Thymus (tissue), 11 donors: ENCODE measurements at regions not wholly inside any gene's neighbourhood (a gene's known extent, or its start where the extent isn't known, plus 50 kb on each side); places are given as distances from the start of the nearest gene placed in this dataset.

Experiments used
- DNase-seq, 9 donors: peaks; one replicate each; pipeline ENCODE4 v3.0.0-alpha.2; 2013; ENCODE audit warnings: low spot score in 9 of 9, low read depth in 6 of 9, missing footprints in 1 of 9
- H3K27ac ChIP-seq, 2 donors: one replicate each; pipeline ENCODE4 v1.5.1; 2013; ENCODE audit warnings: control low read depth in 1 of 2, low read depth in 1 of 2, low read length in 1 of 2, mild to moderate bottlenecking in 1 of 2, moderate library complexity in 1 of 2
- H3K27me3 ChIP-seq, 2 donors: one replicate each; pipeline ENCODE4 v1.5.1; 2013; ENCODE audit warnings: low read length in 1 of 2; ENCODE audit not compliant: control insufficient read depth in 2 of 2, insufficient read depth in 1 of 2
- H3K36me3 ChIP-seq, 2 donors: one replicate each; pipeline ENCODE4 v1.5.1; 2013; ENCODE audit warnings: low read length in 1 of 2, mild to moderate bottlenecking in 1 of 2, moderate library complexity in 1 of 2; ENCODE audit not compliant: control insufficient read depth in 2 of 2, insufficient read depth in 2 of 2
- H3K4me1 ChIP-seq, 2 donors: one replicate each; pipeline ENCODE4 v1.5.1; 2013; ENCODE audit warnings: low read length in 2 of 2; ENCODE audit not compliant: control insufficient read depth in 2 of 2, insufficient read depth in 2 of 2
- H3K4me3 ChIP-seq, 2 donors: one replicate each; pipeline ENCODE4 v1.5.1; 2013; ENCODE audit warnings: low read length in 2 of 2, control low read depth in 1 of 2, mild to moderate bottlenecking in 1 of 2
- H3K9me3 ChIP-seq, 2 donors: one replicate each; pipeline ENCODE4 v1.5.1; 2013; ENCODE audit warnings: low read length in 1 of 2, mild to moderate bottlenecking in 1 of 2; ENCODE audit not compliant: control insufficient read depth in 2 of 2, insufficient read depth in 1 of 2
- WGBS: extraction: QIAGEN DNeasy Blood & Tissue Kit; methylation state at CpG from one replicate; pipeline ENCODE4 v1.1.7; 2013; 5-methylcytosine and 5-hydroxymethylcytosine counted together
- donor health status: healthy.

DNA sequence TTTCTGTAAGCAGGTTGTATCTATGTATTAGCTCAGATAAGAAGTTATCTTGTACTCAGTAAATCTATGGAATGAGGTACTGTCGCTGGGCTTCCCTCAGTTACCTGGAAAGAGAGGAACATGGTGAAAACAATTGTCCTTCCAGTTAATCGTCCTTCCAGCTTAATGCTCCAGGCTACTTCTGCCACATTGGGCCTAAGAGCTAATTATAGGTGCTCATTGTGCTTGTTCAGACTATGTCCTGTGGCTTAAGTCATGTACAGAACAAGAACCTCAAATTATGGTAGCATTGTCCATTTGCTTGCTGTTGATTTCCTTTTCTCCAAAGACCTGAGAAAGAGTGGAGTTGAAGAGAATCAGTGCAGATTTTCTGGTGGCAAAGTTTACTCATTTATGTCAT lies 86.1 kb upstream of the MBL2 start:
- H3K27me3 ChIP-seq, result no peaks in the 10 kb centered on the region
- no peaks in the 10 kb centered on the region for H3K9me3 ChIP-seq
- over 99% methylated on average over 2 of the region's 2 CpGs for WGBS
- H3K27ac ChIP-seq, result no peak overlapping the region
- DNase-seq, result no peak
- no peaks in the 10 kb centered on the region for H3K4me1 ChIP-seq
- no peak overlapping the region for H3K4me3 ChIP-seq
- H3K36me3 ChIP-seq, result no peaks in the 10 kb centered on the region

DNA sequence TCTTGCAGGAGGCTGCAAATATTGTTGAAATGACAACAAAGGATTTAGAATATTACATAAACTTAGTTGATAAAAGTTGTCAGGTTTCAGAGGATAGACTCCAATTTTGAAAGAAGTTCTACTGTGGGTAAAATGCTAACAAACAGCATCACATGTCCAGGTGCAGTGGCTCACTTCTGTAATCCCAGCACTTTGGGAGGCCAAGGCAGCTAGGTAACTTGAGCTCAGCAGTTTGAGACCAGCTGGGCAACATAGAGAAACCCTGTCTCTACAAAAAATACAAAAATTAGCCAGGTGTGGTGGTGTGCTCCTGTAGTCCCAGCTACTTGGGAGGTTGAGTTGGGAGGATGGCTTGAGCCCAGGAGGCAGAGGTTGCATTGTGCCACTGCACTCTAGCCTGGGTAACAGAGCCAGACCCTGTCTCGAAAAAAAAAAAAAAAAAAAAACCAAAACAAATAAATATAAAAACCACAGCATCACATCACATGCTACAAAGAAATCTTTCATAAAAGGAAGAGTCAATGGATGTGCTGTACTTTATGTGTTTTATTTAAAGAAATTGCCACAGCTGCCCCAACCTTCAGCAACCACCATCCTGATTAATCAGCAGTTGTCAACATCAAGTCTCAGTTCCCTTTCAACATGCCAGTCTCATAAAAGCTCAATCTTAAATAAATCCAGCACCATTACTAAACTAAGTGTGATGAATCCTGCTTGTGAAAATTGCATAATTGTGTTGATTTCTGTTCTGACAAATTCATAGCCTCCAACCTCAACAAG lies 83.2 kb upstream of the MBL2 start:
- WGBS, result 82% methylated on average over 1 of the region's 1 CpG
- H3K27ac ChIP-seq, result no peak overlapping the region

DNA sequence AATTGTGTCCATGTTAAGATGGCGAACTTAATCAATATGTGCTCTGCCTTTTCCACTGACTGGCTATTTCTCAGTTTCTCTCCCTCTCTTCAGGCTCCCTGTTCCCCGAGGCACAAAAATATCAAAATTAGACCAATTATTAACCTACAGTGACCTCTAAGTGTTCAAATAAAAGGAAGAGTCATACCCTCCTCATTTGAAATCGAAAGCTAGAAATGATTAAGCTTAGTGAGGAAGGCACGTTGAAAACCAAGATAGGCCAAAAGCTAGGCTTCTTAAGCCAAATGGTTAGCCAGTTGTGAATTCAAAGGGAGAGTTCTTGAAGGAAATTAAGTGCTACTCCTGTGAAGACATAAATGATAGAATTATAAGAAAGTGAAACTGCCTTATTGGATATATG lies 81.1 kb upstream of the MBL2 start:
- Histone ChIP-seq H3K27ac (no peak overlapping the region), H3K36me3 (no peaks in the 10 kb centered on the region), H3K4me3 (no peak overlapping the region), H3K9me3 (no peaks in the 10 kb centered on the region), H3K4me1 (no peaks in the 10 kb centered on the region), H3K27me3 (no peaks in the 10 kb centered on the region)
- no peak for DNase-seq
- WGBS, result 96% methylated on average over 4 of the region's 4 CpGs

More for the DNA sequence above, 83.2 kb upstream of the MBL2 start:
- Histone ChIP-seq H3K9me3 (no peaks in the 10 kb centered on the region), H3K4me3 (no peak overlapping the region), H3K27me3 (no peaks in the 10 kb centered on the region), H3K36me3 (no peaks in the 10 kb centered on the region), H3K4me1 (no peaks in the 10 kb centered on the region)
- no peak for DNase-seq

DNA sequence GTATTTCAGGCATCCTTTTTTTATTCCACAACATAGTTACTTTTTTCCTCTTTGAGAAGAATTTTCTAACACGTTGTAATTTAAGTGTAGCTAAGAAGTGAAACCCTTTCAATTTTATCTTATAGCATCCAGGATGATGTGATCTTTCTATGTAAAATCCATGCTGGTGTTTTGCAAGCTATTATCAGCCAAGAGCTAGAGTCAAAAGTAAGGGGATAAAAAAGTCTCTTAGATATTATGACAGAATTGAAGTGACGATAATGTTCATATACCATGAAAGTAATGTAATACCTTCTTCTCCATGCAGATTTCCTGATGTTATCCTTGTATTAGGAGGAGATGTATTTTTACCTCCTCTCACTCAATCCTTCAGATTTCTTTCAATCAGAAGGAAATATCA lies 64.2 kb upstream of the MBL2 start:
- 95% methylated on average over 2 of the region's 2 CpGs for WGBS
- H3K4me3 ChIP-seq, result no peak overlapping the region
- H3K9me3 ChIP-seq, result no peaks in the 10 kb centered on the region
- H3K27ac ChIP-seq, result no peak overlapping the region
- no peaks in the 10 kb centered on the region for H3K4me1 ChIP-seq
- no peak for DNase-seq
- no peaks in the 10 kb centered on the region for H3K27me3 ChIP-seq
- no peaks in the 10 kb centered on the region for H3K36me3 ChIP-seq
